ENCODE measurements at regions not wholly inside any gene's neighbourhood (a gene's known extent, or its start where the extent isn't known, plus 50 kb on each side); places are given as distances from the start of the nearest gene placed in this dataset.

DNA sequence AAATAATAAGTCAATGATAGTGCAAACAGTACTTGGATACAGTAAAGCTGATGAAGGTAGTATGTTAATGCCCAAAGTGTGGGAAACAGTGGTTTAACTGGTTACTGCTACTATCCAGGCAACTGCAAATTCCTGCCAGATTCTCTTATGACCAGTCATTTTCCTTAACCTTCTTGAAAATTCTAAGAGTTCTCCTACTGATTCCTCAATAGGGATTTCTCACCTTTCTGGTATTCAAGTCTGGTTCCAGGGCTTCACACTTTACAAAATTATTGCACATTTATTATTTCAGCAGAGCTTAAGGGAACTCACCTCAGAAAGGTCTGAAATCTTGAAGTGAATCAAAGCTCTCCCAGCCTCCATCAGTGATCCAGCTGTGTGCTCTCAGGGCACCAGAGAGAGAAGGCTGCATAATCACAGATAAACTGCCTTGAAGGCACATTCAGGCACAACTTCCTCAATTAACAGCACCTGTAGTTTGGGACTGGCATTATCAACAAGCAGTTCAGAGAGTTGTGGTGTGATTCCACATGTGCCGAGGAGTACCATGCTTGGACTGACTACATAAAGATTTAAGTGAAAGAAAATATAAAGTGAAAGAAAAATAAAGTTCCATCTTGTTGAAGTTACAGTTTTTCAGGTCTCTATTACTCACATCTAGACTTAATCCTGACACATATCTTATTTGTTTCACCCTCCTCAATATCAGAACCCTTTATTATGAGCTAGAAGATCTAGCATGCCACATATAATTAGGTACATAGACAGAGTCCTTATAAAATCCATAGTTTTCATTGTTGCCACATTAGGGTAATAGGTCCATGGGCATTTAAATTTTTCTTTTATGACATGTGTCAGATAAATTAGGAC lies 59.5 kb upstream of the TIPARP start:
- peak; percentile 67 for DNase-seq (ENCODE audit: low read depth)

DNA sequence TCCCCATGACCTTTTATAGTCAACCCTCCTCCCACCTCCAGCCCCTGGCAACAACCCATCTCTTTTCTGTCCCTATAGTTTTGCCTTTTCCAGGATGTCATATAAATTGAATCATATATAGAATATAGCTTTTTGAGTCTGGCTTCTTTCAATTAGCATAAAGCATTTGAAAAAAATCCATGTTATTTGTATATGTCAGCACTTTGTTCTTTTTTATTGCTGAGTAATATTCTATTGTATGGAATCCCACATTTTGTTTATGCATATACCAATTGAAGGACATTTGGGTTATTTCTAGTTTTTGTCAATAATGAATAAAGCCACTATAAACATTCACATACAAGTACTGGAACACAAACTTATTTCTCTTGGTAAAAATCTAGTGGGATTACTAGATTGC lies 58.0 kb upstream of the SSR3 start:
- TF ChIP-seq, protein P1, sequence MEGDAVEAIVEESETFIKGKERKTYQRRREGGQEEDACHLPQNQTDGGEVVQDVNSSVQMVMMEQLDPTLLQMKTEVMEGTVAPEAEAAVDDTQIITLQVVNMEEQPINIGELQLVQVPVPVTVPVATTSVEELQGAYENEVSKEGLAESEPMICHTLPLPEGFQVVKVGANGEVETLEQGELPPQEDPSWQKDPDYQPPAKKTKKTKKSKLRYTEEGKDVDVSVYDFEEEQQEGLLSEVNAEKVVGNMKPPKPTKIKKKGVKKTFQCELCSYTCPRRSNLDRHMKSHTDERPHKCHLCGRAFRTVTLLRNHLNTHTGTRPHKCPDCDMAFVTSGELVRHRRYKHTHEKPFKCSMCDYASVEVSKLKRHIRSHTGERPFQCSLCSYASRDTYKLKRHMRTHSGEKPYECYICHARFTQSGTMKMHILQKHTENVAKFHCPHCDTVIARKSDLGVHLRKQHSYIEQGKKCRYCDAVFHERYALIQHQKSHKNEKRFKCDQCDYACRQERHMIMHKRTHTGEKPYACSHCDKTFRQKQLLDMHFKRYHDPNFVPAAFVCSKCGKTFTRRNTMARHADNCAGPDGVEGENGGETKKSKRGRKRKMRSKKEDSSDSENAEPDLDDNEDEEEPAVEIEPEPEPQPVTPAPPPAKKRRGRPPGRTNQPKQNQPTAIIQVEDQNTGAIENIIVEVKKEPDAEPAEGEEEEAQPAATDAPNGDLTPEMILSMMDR (conservative IDR thresholded peaks at IDR 0.05; ENCODE audit: low read depth, low read length): no peak
- H3K4me3 ChIP-seq (ENCODE audit: low read depth, low read length): no peak overlapping the region
- no peak for DNase-seq (ENCODE audit: low read depth)

More for the DNA sequence above, 59.5 kb upstream of the TIPARP start:
- no peak overlapping the region for H3K4me3 ChIP-seq (ENCODE audit: low read depth, low read length)
- TF ChIP-seq, protein P1 (conservative IDR thresholded peaks at IDR 0.05; ENCODE audit: low read depth, low read length): no peak

DNA sequence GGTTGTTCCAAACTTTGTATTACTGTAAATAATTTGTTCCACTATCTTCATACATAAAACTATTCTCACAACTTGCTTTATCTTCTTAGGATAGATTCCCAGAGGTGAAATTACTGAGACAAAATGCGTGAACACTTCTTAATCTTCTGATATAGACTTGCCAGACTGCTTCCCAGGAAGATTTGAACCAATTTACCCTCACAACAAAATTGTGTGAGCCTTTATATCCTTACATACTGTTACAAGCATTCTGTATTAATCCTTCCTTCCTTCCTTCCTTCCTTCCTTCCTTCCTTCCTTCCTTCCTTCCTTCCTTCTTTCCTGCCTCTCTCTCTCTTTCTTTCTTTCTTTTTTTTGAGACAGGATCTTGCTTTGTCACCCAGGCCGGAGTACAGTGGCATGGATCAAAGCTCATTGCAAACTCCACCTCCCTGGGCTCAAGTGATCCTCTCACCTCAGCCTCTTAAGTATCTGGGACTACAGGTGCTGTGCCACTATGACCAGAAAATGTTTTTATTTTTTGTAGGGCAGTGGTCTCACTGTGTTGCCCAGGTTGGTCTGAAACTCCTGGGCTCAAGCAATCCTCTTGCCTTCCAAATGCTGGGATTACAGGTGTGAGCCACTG lies 57.1 kb upstream of the SSR3 start:
- no peak overlapping the region for H3K4me3 ChIP-seq (ENCODE audit: low read depth, low read length)
- TF ChIP-seq, protein P1 (conservative IDR thresholded peaks at IDR 0.05; ENCODE audit: low read depth, low read length): no peak
- DNase-seq (ENCODE audit: low read depth): no peak

DNA sequence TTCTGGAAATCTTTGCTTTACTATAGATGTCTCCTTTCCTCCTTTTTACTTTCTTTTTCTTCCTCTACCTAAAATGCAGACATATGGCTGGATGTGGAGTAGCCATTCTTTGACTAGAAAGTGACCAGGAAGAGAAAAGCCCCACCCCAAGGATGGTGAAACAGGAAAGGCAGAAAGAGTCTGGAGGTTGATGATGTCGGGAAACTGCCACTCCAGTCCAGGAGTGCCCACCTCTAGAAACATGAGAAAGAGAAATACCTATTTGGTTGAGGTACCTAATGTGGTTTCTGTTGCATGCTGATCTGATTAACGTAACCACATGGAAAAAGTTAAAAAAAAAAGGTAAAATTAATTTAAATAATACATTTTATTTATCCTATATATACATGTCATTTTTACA lies 55.2 kb upstream of the SSR3 start:
- H3K4me3 ChIP-seq (ENCODE audit: low read depth, low read length): no peak overlapping the region
- TF ChIP-seq, protein P1 (conservative IDR thresholded peaks at IDR 0.05; ENCODE audit: low read depth, low read length): no peak
- DNase-seq (ENCODE audit: low read depth): no peak

DNA sequence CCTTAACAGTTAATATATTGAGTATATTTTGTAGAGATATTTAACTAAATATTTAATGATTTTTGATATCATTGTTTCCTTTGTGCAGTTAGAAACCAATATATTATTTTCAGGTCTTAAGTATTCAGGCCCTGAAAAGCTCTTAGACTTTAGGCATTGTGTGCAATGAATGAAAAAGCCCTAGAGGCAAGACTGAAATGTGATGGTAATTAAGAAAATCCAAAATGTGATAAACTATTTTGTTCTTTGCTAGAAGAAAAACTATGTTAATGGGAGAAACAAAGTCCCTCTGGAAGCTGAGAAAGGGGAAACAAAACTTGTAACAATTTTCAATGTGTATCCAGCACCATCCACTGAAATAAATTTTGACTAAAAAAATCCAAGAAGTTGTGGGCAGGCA lies 54.6 kb upstream of the SSR3 start:
- DNase-seq (ENCODE audit: low read depth): no peak
- H3K4me3 ChIP-seq (ENCODE audit: low read depth, low read length): no peak overlapping the region
- TF ChIP-seq, protein P1 (conservative IDR thresholded peaks at IDR 0.05; ENCODE audit: low read depth, low read length): no peak

DNA sequence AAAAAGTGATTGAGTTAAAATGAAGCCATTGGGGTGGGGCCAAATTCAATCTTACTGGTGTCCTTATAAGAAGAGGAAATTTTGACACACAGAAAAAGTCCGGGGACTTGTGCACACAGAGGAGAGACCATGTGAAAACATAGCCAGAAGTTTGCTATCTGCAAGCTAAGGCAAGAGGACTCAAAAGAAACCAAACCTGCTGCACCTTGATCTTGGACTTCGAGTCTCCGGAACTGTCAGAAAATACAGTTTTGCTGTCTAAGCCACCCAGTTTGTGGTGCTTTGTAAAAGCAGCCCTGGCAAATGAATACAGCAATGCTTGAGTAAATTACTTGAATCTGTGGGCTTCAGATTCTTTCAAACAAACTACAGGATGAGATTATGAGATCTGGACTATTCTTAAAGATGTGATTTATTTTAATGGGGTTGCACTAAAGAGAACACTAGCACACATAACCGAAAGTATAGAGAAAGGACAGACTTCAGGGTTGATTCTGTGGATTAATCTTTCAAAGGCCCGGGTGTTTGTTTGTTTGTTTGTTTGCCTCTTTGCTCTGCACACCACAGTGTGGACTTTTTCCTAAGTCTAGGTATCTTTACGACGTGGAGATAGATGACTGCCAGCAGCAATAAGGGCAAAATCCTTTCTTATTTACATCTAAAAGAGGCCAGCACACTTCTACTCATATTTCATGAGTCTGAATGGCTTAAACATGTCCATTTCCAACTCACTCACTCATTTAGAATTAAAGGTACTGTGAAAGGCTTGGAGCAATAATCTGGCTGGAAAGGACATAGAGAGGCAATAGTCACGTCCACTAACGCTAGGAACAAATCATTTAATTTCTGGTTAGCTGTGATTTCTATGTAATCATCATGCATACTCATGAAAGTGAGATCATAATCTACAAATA lies 53.9 kb upstream of the SSR3 start:
- DNase-seq (ENCODE audit: low read depth): no peak
- no peak overlapping the region for H3K4me3 ChIP-seq (ENCODE audit: low read depth, low read length)
- TF ChIP-seq, protein P1 (conservative IDR thresholded peaks at IDR 0.05; ENCODE audit: low read depth, low read length): no peak

Measured in epithelial cell of proximal tubule (primary cell).